Astrocyte of the cerebellum (primary cell): ENCODE measurements at regions not wholly inside any gene's neighbourhood (a gene's known extent, or its start where the extent isn't known, plus 50 kb on each side); places are given as distances from the start of the nearest gene placed in this dataset.

Experiments used
- DNase-seq: peaks from one replicate; pipeline ENCODE4 v3.0.0-alpha.2; 2011; ENCODE audit warnings: low read depth
- H3K4me3 ChIP-seq: 2 replicates; pipeline ENCODE4 v1.5.1; 2011; ENCODE audit warnings: mild to moderate bottlenecking, low read depth, low read length, moderate library complexity
- CTCF ChIP-seq: IDR thresholded peaks from 2 replicates; pipeline ENCODE4 v1.5.1; 2012; ENCODE audit warnings: low read length, low read depth, moderate library complexity, mild to moderate bottlenecking; ENCODE audit errors: missing control alignments
- in situ Hi-C: cut with HindIII; loops from 2 replicates; pipeline ENCODE4 v1.10.0; 2017; ENCODE audit warnings: low sequenced_read_pairs

DNA sequence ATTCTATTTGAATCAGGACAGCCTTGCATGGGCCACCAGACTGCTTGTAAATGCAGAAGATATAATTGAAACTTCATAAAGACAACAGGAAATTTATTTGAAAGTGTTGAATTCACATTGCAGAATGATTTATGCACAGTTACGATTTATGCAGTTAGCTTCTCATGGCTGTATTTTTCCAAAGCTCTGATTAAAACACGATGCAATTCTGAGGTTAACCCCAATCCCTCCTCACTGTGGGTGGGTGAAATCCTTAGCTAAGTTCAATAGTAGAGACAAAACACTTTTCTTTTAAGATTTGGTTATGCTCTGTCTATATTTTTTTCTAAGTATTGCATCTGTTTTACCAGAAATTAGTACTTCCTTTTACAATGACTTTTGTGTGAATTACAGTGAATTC is 728.8 kb upstream of the IGFBP3 start:
- H3K4me3 ChIP-seq: no peak overlapping the region
- no peak for TF ChIP-seq CTCF
- peak; percentile 53 for DNase-seq
- in situ Hi-C loops: no loop called here

- DNase-seq: no peak
- no peak for TF ChIP-seq CTCF
- no peak overlapping the region for H3K4me3 ChIP-seq
- in situ Hi-C loops: no loop called here
Observed at GRCh38 chr7:46637793-46638735, 717.0 kb upstream of the IGFBP3 start.

GRCh38 chr7:46636022-46636421 is 715.0 kb upstream of the IGFBP3 start:
- in situ Hi-C loops: no loop called here
- TF ChIP-seq CTCF: no peak
- no peak overlapping the region for H3K4me3 ChIP-seq
- DNase-seq: no peak

DNA sequence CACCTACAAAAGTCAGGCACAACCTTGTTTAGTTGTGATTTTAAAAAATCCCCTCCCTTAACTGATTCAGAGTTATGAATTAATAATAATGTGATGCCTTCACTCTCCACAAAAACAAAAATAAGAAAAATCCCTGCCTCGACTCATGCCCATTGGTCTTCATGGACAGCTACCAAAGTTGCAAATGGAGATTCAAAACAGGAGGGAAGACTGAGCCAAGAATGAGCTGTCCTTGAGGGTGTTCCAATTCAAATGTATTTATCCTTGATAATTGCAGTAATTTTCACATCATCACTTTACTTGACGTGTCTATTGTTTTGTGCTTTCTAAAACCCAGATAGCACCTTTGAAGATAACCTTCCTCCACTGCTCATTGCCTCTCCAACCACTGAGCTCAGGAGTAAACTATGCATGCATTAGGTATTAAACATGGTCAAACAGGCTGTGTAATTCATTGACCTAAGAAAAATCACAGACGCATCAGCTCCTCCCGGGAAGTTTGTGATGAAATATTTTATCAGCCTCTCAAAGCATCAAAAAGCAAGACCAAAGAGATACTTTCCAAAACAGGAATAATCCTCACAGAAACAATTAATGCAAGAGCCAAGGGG is 712.7 kb upstream of the IGFBP3 start:
- DNase-seq: no peak
- TF ChIP-seq CTCF: no peak
- in situ Hi-C loops: no loop called here
- no peak overlapping the region for H3K4me3 ChIP-seq

DNA sequence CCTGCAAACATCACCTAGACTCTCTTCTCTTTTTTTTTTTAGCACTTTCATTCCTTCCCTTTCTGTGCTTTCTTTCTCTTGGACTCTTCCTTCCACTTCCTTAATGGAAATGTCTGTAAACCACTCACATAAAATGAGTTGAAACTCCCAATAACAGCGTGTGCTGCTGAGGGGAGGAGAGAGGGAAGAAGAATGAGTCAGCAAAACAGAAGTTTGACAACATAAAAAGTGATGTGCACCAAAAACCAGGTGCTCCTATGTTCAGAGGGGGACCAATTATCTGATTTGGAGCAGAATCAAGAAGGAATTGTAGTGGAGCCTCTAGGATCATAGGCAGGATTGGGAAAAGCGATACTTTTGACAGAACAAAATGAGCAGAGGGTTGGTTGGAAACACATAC is 712.1 kb upstream of the IGFBP3 start:
- no peak for TF ChIP-seq CTCF
- no peak overlapping the region for H3K4me3 ChIP-seq
- in situ Hi-C loops: no loop called here
- DNase-seq: no peak

GRCh38 chr7:46630031-46630430 is 709.0 kb upstream of the IGFBP3 start:
- no peak overlapping the region for H3K4me3 ChIP-seq
- TF ChIP-seq CTCF: no peak
- DNase-seq: peak; percentile 5
- in situ Hi-C loops: no loop called here
